Astrocyte (in vitro differentiated cells and primary cell): ENCODE measurements at regions not wholly inside any gene's neighbourhood (a gene's known extent, or its start where the extent isn't known, plus 50 kb on each side); places are given as distances from the start of the nearest gene placed in this dataset.

Source experiments
- CTCF ChIP-seq: IDR thresholded peaks from 2 replicates; pipeline ENCODE4 v1.5.1; 2011; ENCODE audit warnings: low read depth, mild to moderate bottlenecking, inconsistent platforms, low read length, moderate library complexity; ENCODE audit not compliant: insufficient read depth
- EZH2 ChIP-seq: IDR thresholded peaks from 2 replicates; pipeline ENCODE4 v1.6.1; 2012; ENCODE audit warnings: mild to moderate bottlenecking, low read length, inconsistent platforms; ENCODE audit not compliant: insufficient read depth

GRCh38 chr12:60027266-60027665 lies 431.4 kb downstream of the SLC16A7 start:
- TF ChIP-seq CTCF (no peak), EZH2 (no peak)
